ENCODE measurements at regions not wholly inside any gene's neighbourhood (a gene's known extent, or its start where the extent isn't known, plus 50 kb on each side); places are given as distances from the start of the nearest gene placed in this dataset.
"Not testable (repeated sequence)": the region's sequence is repeated elsewhere in the genome, so short reads cannot be mapped to it uniquely, and the experiment has no call there.

- not testable (repeated sequence) for DNase-seq
Measured at GRCh38 chr20:26120920-26121319, 424.3 kb upstream of the ZNF337 start.

GRCh38 chr20:26094498-26094897, 397.8 kb upstream of the ZNF337 start:
- DNase-seq, result not testable (repeated sequence)

GRCh38 chr20:26091921-26092320, 395.3 kb upstream of the ZNF337 start:
- not testable (repeated sequence) for DNase-seq

- DNase-seq, result not testable (repeated sequence)
Measured at GRCh38 chr20:26086195-26086594, 389.5 kb upstream of the ZNF337 start.

- DNase-seq, result not testable (repeated sequence)
Measured at GRCh38 chr20:26073972-26074371, 377.3 kb upstream of the ZNF337 start.

GRCh38 chr20:26059324-26059723, 362.7 kb upstream of the ZNF337 start:
- DNase-seq, result not testable (repeated sequence)

GRCh38 chr20:26058446-26058845, 361.8 kb upstream of the ZNF337 start:
- DNase-seq, result not testable (repeated sequence)

- DNase-seq, result not testable (repeated sequence)
Measured at GRCh38 chr20:26057135-26057752, 360.6 kb upstream of the ZNF337 start.

- not testable (repeated sequence) for DNase-seq
Measured at GRCh38 chr20:26025792-26026191, 329.1 kb upstream of the ZNF337 start.

- not testable (repeated sequence) for DNase-seq
Measured at GRCh38 chr20:26010942-26011276, 314.3 kb upstream of the ZNF337 start.

GRCh38 chr20:26010224-26010941, 313.7 kb upstream of the ZNF337 start:
- peak; percentile 9 for DNase-seq

- DNase-seq, result peak; percentile 94
Measured at GRCh38 chr20:26009402-26010223, 313.0 kb upstream of the ZNF337 start.

- not testable (repeated sequence) for DNase-seq
Measured at GRCh38 chr20:26008026-26008425, 311.4 kb upstream of the ZNF337 start.

- DNase-seq, result not testable (repeated sequence)
Measured at GRCh38 chr20:26006164-26006563, 309.5 kb upstream of the ZNF337 start.

- DNase-seq, result not testable (repeated sequence)
Measured at GRCh38 chr20:26003959-26004358, 307.3 kb upstream of the ZNF337 start.

GRCh38 chr20:25997367-25998038, 300.9 kb upstream of the ZNF337 start:
- DNase-seq, result not testable (repeated sequence)

- no peak for DNase-seq
Measured at GRCh38 chr20:25992146-25992545, 295.5 kb upstream of the ZNF337 start.

- DNase-seq, result no peak
Measured at GRCh38 chr20:25991756-25992130, 295.1 kb upstream of the ZNF337 start.

GRCh38 chr20:25991051-25991755, 294.6 kb upstream of the ZNF337 start:
- DNase-seq, result no peak

GRCh38 chr20:25989686-25990085, 293.0 kb upstream of the ZNF337 start:
- not testable (repeated sequence) for DNase-seq

- DNase-seq, result no peak
Measured at GRCh38 chr20:25989196-25989595, 292.5 kb upstream of the ZNF337 start.

GRCh38 chr20:25987928-25988560, 291.4 kb upstream of the ZNF337 start:
- not testable (repeated sequence) for DNase-seq
